Right forelimb (tissue), 1 donor: ENCODE measurements at regions not wholly inside any gene's neighbourhood (a gene's known extent, or its start where the extent isn't known, plus 50 kb on each side); places are given as distances from the start of the nearest gene placed in this dataset.
"Not testable (repeated sequence)": the region's sequence is repeated elsewhere in the genome, so short reads cannot be mapped to it uniquely, and the experiment has no call there.

Experiments used
- DNase-seq: peaks from one replicate; pipeline ENCODE4 v3.0.0-alpha.2; 2018

DNA sequence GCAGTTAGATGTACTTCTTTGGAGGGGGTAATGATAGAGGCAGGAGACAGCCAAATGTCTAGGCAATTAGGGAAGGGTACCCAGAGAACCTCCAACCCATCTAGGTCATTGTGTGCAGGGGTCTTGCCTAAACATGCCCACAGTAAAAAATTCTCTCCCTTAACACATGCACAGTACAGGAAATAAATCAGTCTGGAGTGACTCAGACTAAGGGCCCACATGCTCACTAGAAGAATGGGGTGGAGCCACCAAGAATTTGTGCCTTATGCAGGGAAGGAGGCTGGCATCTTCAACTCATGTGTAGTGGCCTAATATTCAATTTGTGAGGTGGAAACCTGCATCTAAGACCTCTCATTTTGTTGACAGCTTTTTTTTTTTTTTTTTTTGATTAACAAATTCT is 945.3 kb upstream of the GRIA3 start:
- DNase-seq, result no peak

GRCh38 chrX:122241959-122242358 is 942.1 kb upstream of the GRIA3 start:
- no peak for DNase-seq

GRCh38 chrX:122244080-122244479 is 940.0 kb upstream of the GRIA3 start:
- DNase-seq, result no peak

- no peak for DNase-seq
These were observed 938.9 kb upstream of the GRIA3 start for GRCh38 chrX:122245175-122245574.

DNA sequence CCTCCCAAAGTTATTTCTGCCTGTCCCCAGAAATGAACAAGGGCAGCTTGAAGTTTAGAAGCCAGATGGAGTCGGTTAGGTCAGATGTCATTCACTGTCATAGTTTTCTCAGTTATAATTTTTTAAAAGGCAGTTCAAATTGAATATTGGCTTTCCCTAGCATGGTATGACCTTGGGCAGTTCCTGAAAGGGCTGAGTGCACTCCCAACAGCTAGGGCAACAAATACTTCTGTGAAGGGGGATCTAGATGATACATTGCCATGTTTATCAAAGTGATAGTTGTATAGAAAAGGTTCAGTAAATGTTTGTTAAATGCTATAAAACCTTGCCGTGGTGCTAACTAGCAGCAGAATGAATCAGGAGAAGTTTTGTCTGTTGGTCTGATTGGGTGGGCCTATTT is 938.1 kb upstream of the GRIA3 start:
- no peak for DNase-seq

DNA sequence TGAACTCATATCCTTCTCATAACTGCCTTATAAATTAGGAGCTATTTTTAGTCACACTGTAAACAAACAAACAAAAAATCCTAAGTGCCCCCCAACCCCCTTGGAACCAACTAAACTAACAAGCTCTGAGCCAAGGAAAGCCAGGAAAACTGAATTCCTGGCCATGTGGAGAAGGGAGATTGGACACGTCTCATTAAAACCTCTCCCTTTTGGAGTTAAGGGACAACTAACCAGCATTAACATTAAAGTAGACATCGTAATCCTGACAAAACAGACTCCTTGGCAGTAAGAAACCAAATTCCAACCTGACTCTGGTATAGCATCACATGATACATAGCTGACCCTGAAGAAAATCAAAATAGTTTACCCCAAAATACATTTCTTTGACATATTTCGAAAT is 937.1 kb upstream of the GRIA3 start:
- DNase-seq, result no peak

GRCh38 chrX:122248681-122249080 is 935.4 kb upstream of the GRIA3 start:
- DNase-seq, result no peak

- DNase-seq, result no peak
These were observed 931.6 kb upstream of the GRIA3 start for GRCh38 chrX:122252454-122252853.

- DNase-seq, result no peak
These were observed 915.7 kb upstream of the GRIA3 start for GRCh38 chrX:122268353-122268752.

DNA sequence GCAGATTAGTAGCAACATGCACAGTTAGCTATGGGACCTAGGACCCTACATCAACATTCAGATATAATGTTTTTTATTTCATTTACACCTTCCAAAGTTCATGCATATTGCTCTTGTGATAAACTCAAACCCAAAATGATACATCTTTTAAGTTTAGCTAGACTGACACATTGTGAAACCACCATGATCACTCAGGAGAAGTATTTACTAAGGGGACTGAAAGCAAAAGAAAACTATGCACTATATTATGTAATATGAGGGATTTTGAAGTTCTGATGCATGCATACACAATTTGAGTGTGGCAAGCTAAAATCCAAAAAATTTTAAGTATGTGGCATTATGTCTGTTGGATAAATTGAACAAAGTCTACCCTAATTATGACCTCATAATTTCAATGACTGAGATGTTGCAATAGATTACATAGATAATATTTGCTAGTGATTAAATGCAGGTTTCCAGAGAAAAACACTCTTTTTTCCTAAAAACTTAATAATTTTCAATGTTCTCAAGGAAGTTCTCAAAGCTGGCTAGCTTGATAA is 914.8 kb upstream of the GRIA3 start:
- DNase-seq, result no peak

GRCh38 chrX:122270809-122271494 is 913.1 kb upstream of the GRIA3 start:
- DNase-seq, result no peak

DNA sequence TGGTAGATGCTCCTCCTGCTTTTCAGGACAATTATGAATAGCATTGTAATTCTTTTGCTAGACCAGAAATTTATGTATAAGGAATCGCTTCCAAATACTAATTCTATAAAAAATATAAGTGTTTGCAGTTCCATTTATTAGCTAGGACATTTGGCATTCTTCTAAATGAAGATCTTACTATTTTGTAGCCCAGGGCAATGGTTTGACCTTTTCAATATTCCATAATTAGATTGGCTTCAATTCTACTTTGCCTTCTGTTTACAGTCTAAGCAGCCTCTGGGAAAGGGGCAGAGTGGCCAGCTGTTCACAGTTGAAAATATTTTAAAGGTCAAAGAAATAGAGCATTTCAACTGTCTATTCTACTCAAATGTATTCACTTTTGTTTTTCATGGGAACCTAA is 912.1 kb upstream of the GRIA3 start:
- no peak for DNase-seq

DNA sequence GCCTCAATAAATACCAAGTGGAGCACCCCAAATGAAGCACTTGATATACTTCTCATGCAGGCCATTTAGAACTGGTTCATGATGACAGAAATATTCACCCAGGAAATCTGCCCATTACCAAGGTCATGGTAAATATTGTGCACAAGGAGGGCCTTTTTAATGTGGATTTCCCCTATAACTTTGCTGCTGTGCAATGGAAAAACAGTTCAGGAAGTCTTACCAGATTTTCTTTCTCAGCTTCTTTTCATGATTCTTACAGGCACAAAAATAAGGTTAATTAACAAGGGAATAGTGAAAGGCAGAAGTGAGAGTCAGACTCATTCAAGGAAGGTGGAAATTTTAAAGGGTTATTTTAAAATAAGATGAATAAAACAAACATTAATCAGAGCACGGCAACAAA is 904.3 kb upstream of the GRIA3 start:
- no peak for DNase-seq

DNA sequence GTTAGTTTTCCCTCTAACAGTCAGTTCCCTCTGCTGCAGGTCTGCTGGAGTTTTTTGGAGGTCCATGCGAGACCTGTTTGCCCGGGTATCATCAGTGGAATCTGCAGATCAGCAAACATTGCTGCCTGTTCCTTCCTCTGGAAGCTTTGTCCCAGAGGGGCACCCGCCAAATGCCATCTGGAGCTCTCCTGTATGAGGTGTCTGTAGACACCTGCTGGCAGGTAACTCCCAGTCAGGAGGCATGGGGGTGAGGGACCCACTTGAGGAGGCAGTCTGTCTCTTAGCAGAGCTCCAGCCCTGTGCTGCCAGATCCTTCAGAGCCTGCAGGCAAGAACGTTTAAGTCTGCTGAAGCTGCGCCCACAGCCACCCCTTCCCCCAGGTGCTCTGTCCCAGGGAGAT is 884.3 kb upstream of the GRIA3 start:
- not testable (repeated sequence) for DNase-seq

DNA sequence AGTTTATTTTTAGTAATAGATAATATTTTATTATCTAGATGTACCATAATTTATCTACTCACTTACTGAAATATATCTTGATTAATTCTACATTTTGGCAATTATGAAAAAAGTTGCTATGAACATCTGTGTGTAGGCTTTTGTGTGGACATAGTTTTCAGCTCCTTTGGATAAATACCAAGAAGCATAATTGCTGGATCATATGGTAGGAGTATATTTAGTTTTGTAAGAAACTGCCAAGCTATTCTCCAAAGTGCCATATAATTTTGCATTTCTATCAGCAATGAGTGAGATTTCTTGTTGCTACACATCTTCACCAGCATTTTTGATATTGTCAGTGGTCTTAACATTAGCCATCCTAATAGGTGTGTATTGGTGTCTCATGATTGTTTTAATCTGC is 882.6 kb upstream of the GRIA3 start:
- DNase-seq, result no peak

DNA sequence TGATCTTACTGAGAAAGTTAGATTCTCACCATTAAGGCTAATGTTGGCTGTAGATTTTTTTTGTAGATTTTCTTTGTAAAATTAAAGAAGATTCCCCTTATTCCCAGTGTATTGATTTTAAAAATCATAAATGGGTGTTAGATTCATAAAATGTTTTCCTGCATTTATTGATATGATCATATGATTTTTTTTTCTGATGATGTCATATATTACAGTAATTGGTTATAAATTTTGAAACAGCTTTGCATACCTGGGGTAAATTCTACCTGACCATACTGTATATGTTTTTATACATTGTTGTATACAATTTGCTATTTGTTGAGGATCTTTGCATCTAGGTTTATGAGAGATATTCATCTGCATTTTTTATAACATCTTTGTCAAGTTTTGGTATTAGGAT is 880.3 kb upstream of the GRIA3 start:
- no peak for DNase-seq

DNA sequence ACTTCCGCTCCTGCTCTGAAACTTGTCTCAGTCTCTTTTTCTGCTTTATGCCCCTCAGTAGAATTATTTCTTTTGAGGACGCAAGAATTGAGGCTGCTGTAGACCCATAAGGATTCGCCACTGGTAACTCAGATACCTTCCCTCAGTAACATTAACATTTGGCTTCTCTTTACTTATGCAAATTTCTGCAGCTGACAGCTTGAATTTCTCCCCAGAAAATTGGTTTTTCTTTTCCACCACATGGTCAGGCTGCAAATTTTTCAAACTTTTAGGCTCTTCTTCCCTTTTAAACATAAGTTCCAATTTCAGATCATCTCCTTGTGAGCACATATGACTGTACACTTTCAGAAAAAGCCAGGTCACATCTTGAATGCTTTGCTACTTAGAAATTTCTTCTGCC is 839.3 kb upstream of the GRIA3 start:
- no peak for DNase-seq

- no peak for DNase-seq
These were observed 820.8 kb upstream of the GRIA3 start for GRCh38 chrX:122363112-122363795.

DNA sequence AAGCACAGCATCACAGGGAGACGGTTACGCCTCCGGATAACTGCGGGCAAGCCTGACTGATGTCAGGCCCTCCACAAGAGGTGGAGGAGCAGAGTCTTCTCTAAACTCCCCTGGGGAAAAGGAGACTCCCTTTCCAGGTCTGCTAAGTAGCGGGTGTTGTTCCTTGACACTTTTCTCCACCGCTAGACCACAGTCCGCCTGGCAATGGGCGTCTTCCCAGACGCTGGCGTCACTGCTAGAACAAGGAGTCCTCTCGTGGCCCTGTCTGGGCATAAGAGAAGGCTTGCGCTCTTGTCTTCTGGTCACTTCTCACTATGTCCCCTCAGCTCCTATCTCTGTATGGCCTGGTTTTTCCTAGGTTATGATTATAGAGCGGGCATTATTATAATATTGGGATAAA is 808.5 kb upstream of the GRIA3 start:
- not testable (repeated sequence) for DNase-seq

GRCh38 chrX:122389005-122389404 is 795.1 kb upstream of the GRIA3 start:
- no peak for DNase-seq

- no peak for DNase-seq
These were observed 765.3 kb upstream of the GRIA3 start for GRCh38 chrX:122418758-122419157.

- no peak for DNase-seq
These were observed 762.5 kb upstream of the GRIA3 start for GRCh38 chrX:122421434-122422121.

DNA sequence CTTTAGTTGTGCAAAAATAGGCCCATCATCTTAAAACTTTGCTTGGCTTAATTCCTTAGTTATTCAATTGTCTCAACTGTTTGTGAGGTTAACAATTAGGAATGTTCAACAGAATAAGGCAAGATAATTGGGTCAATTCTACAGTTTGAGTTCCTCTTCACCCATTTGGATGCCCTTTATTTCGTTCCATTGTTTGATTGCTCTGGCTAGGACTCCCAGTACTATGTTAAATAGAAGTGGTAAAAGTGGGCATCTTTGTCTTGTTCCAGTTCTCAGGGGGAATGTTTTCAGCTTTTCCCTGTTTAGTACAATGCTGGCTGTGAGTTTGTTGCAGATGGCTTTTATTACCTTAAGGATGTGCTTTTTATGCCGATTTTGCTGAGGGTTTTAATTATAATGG is 761.5 kb upstream of the GRIA3 start:
- DNase-seq, result no peak

DNA sequence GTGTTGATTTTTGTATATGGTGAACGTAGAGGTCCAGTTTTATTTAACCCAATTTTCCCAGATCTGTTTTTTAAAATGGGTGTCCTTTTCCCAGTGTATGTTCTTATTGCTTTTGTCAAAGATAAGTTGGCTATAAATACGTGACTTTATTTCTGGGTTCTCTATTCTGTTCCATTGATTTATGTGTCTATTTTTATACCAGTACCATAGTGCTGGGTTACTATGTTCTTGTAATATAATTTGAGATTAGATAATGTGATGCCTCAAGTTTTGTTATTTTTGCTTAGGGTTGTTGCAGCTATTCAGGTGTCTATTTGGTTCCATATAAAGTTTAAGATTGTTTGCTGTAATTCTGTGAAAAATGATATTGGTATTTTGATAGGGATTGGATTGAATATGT is 749.1 kb upstream of the GRIA3 start:
- DNase-seq, result no peak
